ENCODE measurements at regions not wholly inside any gene's neighbourhood (a gene's known extent, or its start where the extent isn't known, plus 50 kb on each side); places are given as distances from the start of the nearest gene placed in this dataset.

DNA sequence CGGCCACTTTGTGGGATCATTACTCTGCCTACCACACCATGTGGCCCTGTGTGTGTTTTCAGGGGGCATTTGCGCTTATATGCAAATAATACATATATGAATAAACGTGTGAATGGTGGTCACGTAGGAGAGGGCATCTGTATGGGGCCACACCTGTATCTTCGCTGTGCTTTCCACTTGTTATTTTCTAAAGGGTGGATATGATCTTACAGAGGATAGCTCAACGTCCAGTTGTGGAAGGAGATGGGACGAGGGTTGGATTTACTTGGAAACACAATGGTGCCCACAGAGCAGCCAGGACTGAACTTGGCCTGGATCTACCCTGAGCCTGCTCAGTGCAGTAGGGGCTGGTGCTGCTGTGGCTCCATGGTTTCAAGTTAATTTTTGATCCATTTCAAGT, 93.3 kb downstream of the YTHDF1 start:
- no peak for TF ChIP-seq POLR2AphosphoS5 (IDR thresholded peaks at IDR 0.05; ENCODE audit: low read depth, low read length)
- TF ChIP-seq, protein P1, sequence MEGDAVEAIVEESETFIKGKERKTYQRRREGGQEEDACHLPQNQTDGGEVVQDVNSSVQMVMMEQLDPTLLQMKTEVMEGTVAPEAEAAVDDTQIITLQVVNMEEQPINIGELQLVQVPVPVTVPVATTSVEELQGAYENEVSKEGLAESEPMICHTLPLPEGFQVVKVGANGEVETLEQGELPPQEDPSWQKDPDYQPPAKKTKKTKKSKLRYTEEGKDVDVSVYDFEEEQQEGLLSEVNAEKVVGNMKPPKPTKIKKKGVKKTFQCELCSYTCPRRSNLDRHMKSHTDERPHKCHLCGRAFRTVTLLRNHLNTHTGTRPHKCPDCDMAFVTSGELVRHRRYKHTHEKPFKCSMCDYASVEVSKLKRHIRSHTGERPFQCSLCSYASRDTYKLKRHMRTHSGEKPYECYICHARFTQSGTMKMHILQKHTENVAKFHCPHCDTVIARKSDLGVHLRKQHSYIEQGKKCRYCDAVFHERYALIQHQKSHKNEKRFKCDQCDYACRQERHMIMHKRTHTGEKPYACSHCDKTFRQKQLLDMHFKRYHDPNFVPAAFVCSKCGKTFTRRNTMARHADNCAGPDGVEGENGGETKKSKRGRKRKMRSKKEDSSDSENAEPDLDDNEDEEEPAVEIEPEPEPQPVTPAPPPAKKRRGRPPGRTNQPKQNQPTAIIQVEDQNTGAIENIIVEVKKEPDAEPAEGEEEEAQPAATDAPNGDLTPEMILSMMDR (IDR thresholded peaks at IDR 0.05), result no peak
